ENCODE measurements at regions not wholly inside any gene's neighbourhood (a gene's known extent, or its start where the extent isn't known, plus 50 kb on each side); places are given as distances from the start of the nearest gene placed in this dataset.
A peak's percentile ranks its signal among the peaks of the same experiment; 100 is the strongest.

- DNase-seq = no peak
Observed at GRCh38 chr2:145845207-145845894, 1325.4 kb upstream of the ZEB2 start.

GRCh38 chr2:145841973-145842372 lies 1322.1 kb upstream of the ZEB2 start:
- peak in 1 of 3 donors; percentile 13 for DNase-seq

GRCh38 chr2:145836986-145837385 lies 1317.1 kb upstream of the ZEB2 start:
- no peak for DNase-seq

- no peak for DNase-seq
Observed at GRCh38 chr2:145835665-145836064, 1315.7 kb upstream of the ZEB2 start.

- no peak for DNase-seq
Observed at GRCh38 chr2:145832681-145833080, 1312.8 kb upstream of the ZEB2 start.

- no peak for DNase-seq
Observed at GRCh38 chr2:145829931-145830330, 1310.0 kb upstream of the ZEB2 start.

GRCh38 chr2:145827235-145827634 lies 1307.3 kb upstream of the ZEB2 start:
- DNase-seq = no peak

- DNase-seq = no peak
Observed at GRCh38 chr2:145824384-145824783, 1304.5 kb upstream of the ZEB2 start.

GRCh38 chr2:145822892-145823534 lies 1303.1 kb upstream of the ZEB2 start:
- DNase-seq = no peak

- no peak for DNase-seq
Observed at GRCh38 chr2:145820651-145821050, 1300.7 kb upstream of the ZEB2 start.

- DNase-seq = no peak
Observed at GRCh38 chr2:145818890-145819504, 1299.1 kb upstream of the ZEB2 start.

- no peak for DNase-seq
Observed at GRCh38 chr2:145815933-145816332, 1296.0 kb upstream of the ZEB2 start.

GRCh38 chr2:145813481-145813880 lies 1293.6 kb upstream of the ZEB2 start:
- DNase-seq = peak in 1 of 3 donors; percentile 19

GRCh38 chr2:145812165-145812554 lies 1292.2 kb upstream of the ZEB2 start:
- DNase-seq = no peak

- no peak for DNase-seq
Observed at GRCh38 chr2:145811276-145812164, 1291.6 kb upstream of the ZEB2 start.

GRCh38 chr2:145807968-145808367 lies 1288.0 kb upstream of the ZEB2 start:
- DNase-seq = no peak

GRCh38 chr2:145807554-145807953 lies 1287.6 kb upstream of the ZEB2 start:
- no peak for DNase-seq

- DNase-seq = no peak
Observed at GRCh38 chr2:145806546-145806945, 1286.6 kb upstream of the ZEB2 start.

GRCh38 chr2:145802133-145802532 lies 1282.2 kb upstream of the ZEB2 start:
- no peak for DNase-seq

GRCh38 chr2:145801210-145801609 lies 1281.3 kb upstream of the ZEB2 start:
- no peak for DNase-seq

- no peak for DNase-seq
Observed at GRCh38 chr2:145800151-145801091, 1280.5 kb upstream of the ZEB2 start.
